Fibroblast of peridontal ligament (primary cell): ENCODE measurements at regions not wholly inside any gene's neighbourhood (a gene's known extent, or its start where the extent isn't known, plus 50 kb on each side); places are given as distances from the start of the nearest gene placed in this dataset.

ENCODE experiments used
- DNase-seq: peaks from one replicate; pipeline ENCODE4 v3.0.0-alpha.2; 2010; ENCODE audit errors: extremely low read depth

DNA sequence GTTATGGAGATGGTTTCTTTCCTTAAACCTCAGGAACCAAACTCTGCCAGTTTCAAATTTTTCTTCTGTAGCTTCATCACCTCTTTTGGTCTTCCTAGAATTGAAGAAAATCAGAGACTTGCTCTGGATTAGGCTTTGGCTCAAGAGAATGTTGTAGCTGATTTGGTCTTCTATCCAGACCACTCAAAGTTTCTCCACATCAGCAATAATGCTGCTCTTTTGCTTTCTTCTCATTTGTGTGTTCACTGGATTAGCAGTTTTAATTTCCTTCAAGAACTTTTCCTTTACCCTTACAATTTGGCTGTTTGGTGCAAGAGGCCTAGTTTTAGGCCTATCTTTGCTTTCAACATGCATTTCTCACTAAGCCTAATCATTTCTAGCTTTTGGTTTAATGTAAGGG is 78.1 kb upstream of the PLCB4 start:
- no peak for DNase-seq

DNA sequence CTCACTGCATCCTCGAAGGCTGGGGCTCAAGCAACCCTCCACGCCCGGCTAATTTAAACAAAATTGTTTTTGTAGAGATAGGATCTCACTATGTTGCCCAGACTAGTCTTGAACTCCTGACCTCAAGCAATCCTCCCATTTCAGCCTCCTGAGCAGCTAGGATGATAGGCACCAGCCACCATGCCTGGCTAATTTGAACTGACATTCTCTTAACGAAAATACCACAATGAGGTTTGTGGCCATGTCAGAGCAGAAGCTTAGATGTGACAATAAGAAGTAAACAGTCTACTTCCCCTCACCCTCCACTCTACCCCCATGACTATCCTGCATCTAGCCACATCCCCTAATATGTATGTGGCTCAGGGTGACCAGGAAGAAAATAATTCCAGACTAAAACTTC is 74.8 kb upstream of the PLCB4 start:
- no peak for DNase-seq

DNA sequence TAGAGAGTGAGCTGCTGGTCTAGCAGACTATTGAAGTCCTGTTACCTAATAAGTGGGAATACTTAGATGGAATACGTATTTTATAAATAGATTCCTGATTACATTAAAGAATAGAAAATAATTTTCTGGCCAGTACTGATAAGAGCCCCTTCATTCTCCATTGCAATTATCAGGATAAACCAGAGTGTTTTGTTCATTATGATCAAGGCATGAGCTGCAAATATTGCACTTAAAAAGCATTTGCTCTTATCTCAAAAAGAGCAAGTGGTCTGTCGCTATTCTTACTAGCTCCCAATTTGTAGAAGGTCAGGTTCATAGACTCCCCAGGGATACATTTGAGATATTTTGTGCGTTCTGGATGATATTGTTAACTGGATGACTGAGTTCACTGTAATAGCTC is 73.1 kb upstream of the PLCB4 start:
- DNase-seq = no peak

DNA sequence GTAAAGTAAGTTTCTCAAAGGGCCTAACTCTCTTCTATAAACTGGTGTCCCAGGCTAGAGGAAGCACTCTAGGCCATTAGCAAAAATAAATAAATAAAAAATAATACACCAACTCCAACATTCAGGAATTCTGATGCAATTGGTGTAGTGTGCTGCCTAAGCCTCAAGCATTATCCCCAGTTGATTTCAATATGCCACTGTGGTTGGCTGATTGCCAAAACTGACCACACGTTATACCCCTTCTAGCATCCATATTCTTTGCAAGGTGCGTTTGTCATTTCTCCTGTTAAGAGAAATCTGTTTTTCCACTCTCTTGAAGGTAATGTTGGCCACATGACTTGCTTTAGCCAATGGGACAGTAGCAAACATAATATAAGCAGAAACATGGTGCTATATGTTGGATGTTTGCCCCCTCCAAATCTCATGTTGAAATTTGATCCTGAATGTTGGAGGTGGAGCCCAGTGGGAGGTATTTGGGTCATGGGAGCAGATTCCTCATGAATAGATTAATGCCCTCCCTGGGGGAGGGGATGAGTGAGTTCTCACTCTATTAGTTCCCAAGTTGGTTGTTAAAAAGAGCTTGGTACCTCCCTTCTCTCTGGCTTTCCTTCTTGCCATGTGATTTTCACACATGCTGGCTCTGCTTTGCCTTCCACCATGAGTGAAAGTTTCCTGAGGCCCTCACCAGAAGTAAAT is 71.9 kb upstream of the PLCB4 start:
- DNase-seq = no peak

DNA sequence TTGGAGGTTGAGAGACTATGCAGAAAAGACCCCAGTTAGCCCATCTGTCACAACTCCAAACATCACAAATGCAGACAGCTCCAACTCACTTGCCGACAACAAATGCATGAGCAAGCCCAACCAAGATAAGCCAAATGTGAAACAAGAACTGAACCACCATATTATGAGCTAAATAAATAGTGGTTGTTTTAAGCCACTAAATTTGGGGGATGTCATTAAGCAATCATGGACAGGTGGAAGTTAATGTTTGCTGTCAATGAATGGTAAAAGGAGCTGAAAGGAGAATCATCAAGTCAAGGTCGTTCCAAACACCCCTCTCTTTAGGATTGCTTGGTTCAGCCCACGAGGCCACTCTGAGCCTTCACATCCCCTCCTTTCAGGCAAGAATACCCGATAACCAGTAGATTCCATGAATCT is 71.2 kb upstream of the PLCB4 start:
- no peak for DNase-seq

GRCh38 chr20:9011121-9011520 is 57.8 kb upstream of the PLCB4 start:
- no peak for DNase-seq

- peak; percentile 68 for DNase-seq
These were observed 53.5 kb upstream of the PLCB4 start for GRCh38 chr20:9015232-9015983.

GRCh38 chr20:9015984-9016324 is 52.9 kb upstream of the PLCB4 start:
- DNase-seq = peak; percentile 91

- no peak for DNase-seq
These were observed 50.5 kb upstream of the PLCB4 start for GRCh38 chr20:9018346-9018745.
